HAP-1 (cell line): ENCODE measurements at regions not wholly inside any gene's neighbourhood (a gene's known extent, or its start where the extent isn't known, plus 50 kb on each side); places are given as distances from the start of the nearest gene placed in this dataset.

ENCODE experiments used
- DNase-seq, 2 experiments: peaks; one replicate each; pipeline ENCODE4 v3.0.0-alpha.2; 2016 to 2020; ENCODE audit warnings: low spot score in 2 of 2
- H3K27me3 ChIP-seq: fragments of 250-450 bp; sonication (Bioruptor Pico); 2 replicates; pipeline ENCODE4 v1.5.1; 2020; ENCODE audit warnings: low read depth, mild to moderate bottlenecking, moderate library complexity
- H3K36me3 ChIP-seq: fragments of 250-450 bp; sonication (Bioruptor Pico); replicated peaks from 2 replicates; pipeline ENCODE4 v1.5.1; 2020; ENCODE audit warnings: mild to moderate bottlenecking
- H3K4me1 ChIP-seq: fragments of 250-450 bp; sonication (Bioruptor Pico); 2 replicates; pipeline ENCODE4 v1.5.1; 2020; ENCODE audit warnings: mild to moderate bottlenecking
- H3K4me3 ChIP-seq: fragments of 250-450 bp; sonication (Bioruptor Pico); 2 replicates; pipeline ENCODE4 v1.5.1; 2020; ENCODE audit warnings: mild to moderate bottlenecking, moderate library complexity
- H3K9me3 ChIP-seq: fragments of 250-450 bp; sonication (Bioruptor Pico); 2 replicates; pipeline ENCODE4 v1.5.1; 2020; ENCODE audit warnings: mild to moderate bottlenecking, moderate library complexity
- in situ Hi-C: fragments of 300-500 bp; cut with MboI; formaldehyde crosslinking; loops from 3 replicates; pipeline ENCODE4 v1.14.3; 2020; ENCODE audit warnings: low sequenced_read_pairs, inconsistent platforms, mixed read lengths

- Histone ChIP-seq H3K27me3 (no peaks in the 10 kb centered on the region), H3K9me3 (no peaks in the 10 kb centered on the region), H3K4me3 (no peak overlapping the region), H3K36me3 (no peaks in the 10 kb centered on the region), H3K4me1 (no peaks in the 10 kb centered on the region; the same call in 1 of the 2 replicates)
- in situ Hi-C loops: no loop called here
- DNase-seq: peak in 1 of 2 experiments; percentile 23
These were observed 244.1 kb upstream of the TNP1 start for GRCh38 chr2:217103752-217104545.

- DNase-seq: no peak
- no peak overlapping the region for H3K4me3 ChIP-seq
- in situ Hi-C loops: no loop called here
- no peaks in the 10 kb centered on the region for H3K36me3 ChIP-seq
- H3K4me1 ChIP-seq: no peaks in the 10 kb centered on the region; the same call in 1 of the 2 replicates
- H3K27me3 ChIP-seq: no peaks in the 10 kb centered on the region
- no peaks in the 10 kb centered on the region for H3K9me3 ChIP-seq
These were observed 243.1 kb upstream of the TNP1 start for GRCh38 chr2:217102956-217103355.

- H3K36me3 ChIP-seq: no peaks in the 10 kb centered on the region
- H3K4me1 ChIP-seq: no peaks in the 10 kb centered on the region; the same call in 1 of the 2 replicates
- no peaks in the 10 kb centered on the region for H3K27me3 ChIP-seq
- no peaks in the 10 kb centered on the region for H3K9me3 ChIP-seq
- no peak overlapping the region for H3K4me3 ChIP-seq
- in situ Hi-C loops: no loop called here
- DNase-seq: no peak
These were observed 242.1 kb upstream of the TNP1 start for GRCh38 chr2:217101972-217102371.

- DNase-seq: no peak
- Histone ChIP-seq H3K4me3 (no peak overlapping the region), H3K27me3 (no peaks in the 10 kb centered on the region), H3K4me1 (no peaks in the 10 kb centered on the region; the same call in 1 of the 2 replicates), H3K9me3 (no peaks in the 10 kb centered on the region), H3K36me3 (no peaks in the 10 kb centered on the region)
- in situ Hi-C loops: no loop called here
These were observed 239.7 kb upstream of the TNP1 start for GRCh38 chr2:217099561-217099960.

DNA sequence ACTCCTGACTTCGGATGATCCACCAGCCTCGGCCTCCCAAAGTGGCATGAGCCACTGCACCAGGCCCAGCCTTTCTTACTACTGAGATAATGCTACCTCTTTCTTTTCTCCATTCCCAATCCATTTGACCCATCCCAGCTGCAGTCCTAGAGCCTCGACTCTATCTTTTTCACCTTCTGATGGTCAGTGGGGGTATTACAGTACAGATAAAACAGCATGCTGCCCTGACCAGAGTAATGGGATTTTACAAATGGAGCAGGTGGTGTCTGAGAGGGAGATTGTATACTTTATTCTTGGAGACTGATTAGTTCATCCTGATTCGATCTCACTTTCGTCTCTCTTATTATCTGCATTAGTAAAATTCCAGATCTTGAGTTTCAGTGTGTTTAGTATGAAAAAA lies 238.6 kb upstream of the TNP1 start:
- no peaks in the 10 kb centered on the region for H3K4me1 ChIP-seq
- no peak for DNase-seq
- no peaks in the 10 kb centered on the region for H3K9me3 ChIP-seq
- no peaks in the 10 kb centered on the region for H3K27me3 ChIP-seq
- H3K4me3 ChIP-seq: no peak overlapping the region
- no peaks in the 10 kb centered on the region for H3K36me3 ChIP-seq
- in situ Hi-C loops: no loop called here

DNA sequence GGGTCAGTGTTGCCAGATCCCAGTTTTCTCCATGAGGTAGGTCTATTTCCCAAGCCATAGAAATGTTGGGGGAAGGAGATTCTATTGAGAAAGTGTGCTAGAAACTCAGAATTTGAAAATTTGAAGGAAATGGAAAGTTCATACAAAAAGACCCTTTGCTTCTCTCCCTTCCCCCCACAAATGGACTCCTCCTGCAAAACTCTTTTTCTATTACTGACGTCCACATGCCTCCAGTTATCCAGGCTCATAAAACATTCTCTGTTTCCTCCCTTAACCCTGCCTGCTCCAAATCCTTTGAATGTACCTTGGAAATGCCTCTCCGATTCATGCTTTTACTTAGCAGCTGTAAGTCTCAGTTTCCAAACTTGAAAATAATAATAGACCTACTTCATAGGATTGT lies 237.5 kb upstream of the TNP1 start:
- in situ Hi-C loops: no loop called here
- H3K4me3 ChIP-seq: no peak overlapping the region
- no peaks in the 10 kb centered on the region for H3K4me1 ChIP-seq
- H3K27me3 ChIP-seq: no peaks in the 10 kb centered on the region
- H3K9me3 ChIP-seq: no peaks in the 10 kb centered on the region
- no peak for DNase-seq
- no peaks in the 10 kb centered on the region for H3K36me3 ChIP-seq

- Histone ChIP-seq H3K4me1 (no peaks in the 10 kb centered on the region), H3K36me3 (no peaks in the 10 kb centered on the region), H3K4me3 (no peak overlapping the region), H3K9me3 (no peaks in the 10 kb centered on the region), H3K27me3 (no peaks in the 10 kb centered on the region)
- in situ Hi-C loops: no loop called here
- no peak for DNase-seq
These were observed 236.8 kb upstream of the TNP1 start for GRCh38 chr2:217096474-217097225.

- in situ Hi-C loops: no loop called here
- no peak overlapping the region for H3K4me3 ChIP-seq
- DNase-seq: no peak
- H3K27me3 ChIP-seq: no peaks in the 10 kb centered on the region
- no peaks in the 10 kb centered on the region for H3K9me3 ChIP-seq
- H3K36me3 ChIP-seq: no peaks in the 10 kb centered on the region
- H3K4me1 ChIP-seq: no peaks in the 10 kb centered on the region
These were observed 235.8 kb upstream of the TNP1 start for GRCh38 chr2:217095511-217096205.

GRCh38 chr2:217092710-217093379 lies 233.0 kb upstream of the TNP1 start:
- H3K9me3 ChIP-seq: no peaks in the 10 kb centered on the region; the same call in 1 of the 2 replicates
- H3K36me3 ChIP-seq: no peaks in the 10 kb centered on the region
- no peaks in the 10 kb centered on the region for H3K27me3 ChIP-seq
- H3K4me3 ChIP-seq: no peak overlapping the region
- no peak for DNase-seq
- in situ Hi-C loops: no loop called here
- H3K4me1 ChIP-seq: no peaks in the 10 kb centered on the region

- in situ Hi-C loops: no loop called here
- Histone ChIP-seq H3K27me3 (no peaks in the 10 kb centered on the region), H3K4me3 (no peak overlapping the region), H3K9me3 (no peaks in the 10 kb centered on the region; the same call in 1 of the 2 replicates), H3K4me1 (no peaks in the 10 kb centered on the region), H3K36me3 (no peaks in the 10 kb centered on the region)
- no peak for DNase-seq
These were observed 231.7 kb upstream of the TNP1 start for GRCh38 chr2:217091531-217091930.

DNA sequence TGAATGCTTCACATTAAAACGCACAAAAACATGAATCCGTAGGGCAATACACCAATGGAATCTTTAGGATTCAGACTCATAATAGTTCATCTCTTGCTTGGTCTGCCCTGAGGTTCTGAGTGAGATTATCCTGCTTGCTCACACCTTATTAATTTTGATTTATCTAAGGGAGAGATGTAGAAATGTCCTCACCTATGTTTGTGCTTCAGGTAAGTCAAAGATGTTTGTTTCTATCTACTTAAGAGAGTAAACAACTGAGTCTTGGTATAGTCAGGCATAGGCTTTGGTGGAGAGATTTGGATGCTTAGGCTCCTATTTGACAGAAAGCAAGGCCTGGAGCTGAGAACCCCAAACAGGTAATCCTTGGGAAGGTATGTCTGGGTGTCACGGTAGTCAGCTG lies 231.0 kb upstream of the TNP1 start:
- Histone ChIP-seq H3K36me3 (no peaks in the 10 kb centered on the region), H3K4me3 (no peak overlapping the region), H3K4me1 (no peaks in the 10 kb centered on the region), H3K27me3 (no peaks in the 10 kb centered on the region), H3K9me3 (no peaks in the 10 kb centered on the region; the same call in 1 of the 2 replicates)
- in situ Hi-C loops: no loop called here
- DNase-seq: no peak

DNA sequence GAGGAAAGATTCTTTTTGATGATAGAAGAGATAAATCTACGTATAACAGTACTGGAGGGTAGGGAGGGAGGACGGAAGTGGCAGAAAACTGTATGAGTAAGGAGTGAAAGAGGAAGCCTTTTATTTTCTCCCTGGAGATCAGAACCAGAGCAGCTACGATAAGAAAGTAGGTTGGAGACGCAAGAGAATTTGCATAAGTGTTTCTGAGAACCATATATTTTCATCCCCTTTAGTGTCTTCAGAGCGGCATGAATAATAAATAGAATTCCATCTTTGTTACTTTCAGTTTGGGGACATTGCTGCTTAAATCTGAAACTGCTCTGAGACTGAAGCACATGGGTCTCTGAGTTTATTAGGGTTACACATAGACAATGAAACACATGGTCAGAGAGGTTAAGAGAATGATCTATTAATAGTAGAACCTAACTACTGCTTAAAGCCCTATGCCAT lies 230.2 kb upstream of the TNP1 start:
- no peak for DNase-seq
- H3K36me3 ChIP-seq: no peaks in the 10 kb centered on the region
- H3K27me3 ChIP-seq: peaks cover 4% of the 10 kb centered on the region; the same call in 1 of the 2 replicates
- H3K4me1 ChIP-seq: no peaks in the 10 kb centered on the region
- no peak overlapping the region for H3K4me3 ChIP-seq
- no peaks in the 10 kb centered on the region; the same call in 1 of the 2 replicates for H3K9me3 ChIP-seq
- in situ Hi-C loops: no loop called here

- DNase-seq: no peak
- in situ Hi-C loops: no loop called here
- Histone ChIP-seq H3K4me3 (no peak overlapping the region), H3K27me3 (peaks cover 19% of the 10 kb centered on the region), H3K9me3 (no peaks in the 10 kb centered on the region; the same call in 1 of the 2 replicates), H3K4me1 (no peaks in the 10 kb centered on the region), H3K36me3 (no peaks in the 10 kb centered on the region)
These were observed 226.9 kb upstream of the TNP1 start for GRCh38 chr2:217086718-217087117.
